GM18520 (cell line): ENCODE measurements at regions not wholly inside any gene's neighbourhood (a gene's known extent, or its start where the extent isn't known, plus 50 kb on each side); places are given as distances from the start of the nearest gene placed in this dataset.
"Not testable (repeated sequence)": the region's sequence is repeated elsewhere in the genome, so short reads cannot be mapped to it uniquely, and the experiment has no call there.

Experiments used
- ATAC-seq: cut with Tn5 transposase; IDR thresholded peaks from one replicate; pipeline ENCODE4 v1.9.1; 2021; ENCODE audit not compliant: unreplicated experiment

GRCh38 chr22:48485149-48486133, 1342.2 kb downstream of the BRD1 start:
- no peak for ATAC-seq

- ATAC-seq: no peak
Measured at GRCh38 chr22:48483764-48484528, 1343.7 kb downstream of the BRD1 start.

GRCh38 chr22:48482771-48483170, 1344.9 kb downstream of the BRD1 start:
- ATAC-seq: no peak

- not testable (repeated sequence) for ATAC-seq
Measured at GRCh38 chr22:48482198-48482597, 1345.5 kb downstream of the BRD1 start.

GRCh38 chr22:48481748-48482147, 1345.9 kb downstream of the BRD1 start:
- no peak for ATAC-seq

- no peak for ATAC-seq
Measured at GRCh38 chr22:48478529-48479265, 1349.0 kb downstream of the BRD1 start.

- ATAC-seq: no peak
Measured at GRCh38 chr22:48478124-48478523, 1349.5 kb downstream of the BRD1 start.

- ATAC-seq: no peak
Measured at GRCh38 chr22:48477031-48477721, 1350.5 kb downstream of the BRD1 start.

- ATAC-seq: no peak
Measured at GRCh38 chr22:48476577-48476976, 1351.1 kb downstream of the BRD1 start.

- no peak for ATAC-seq
Measured at GRCh38 chr22:48475661-48476345, 1351.9 kb downstream of the BRD1 start.

- no peak for ATAC-seq
Measured at GRCh38 chr22:48474881-48475280, 1352.8 kb downstream of the BRD1 start.

GRCh38 chr22:48473202-48473601, 1354.5 kb downstream of the BRD1 start:
- no peak for ATAC-seq

- no peak for ATAC-seq
Measured at GRCh38 chr22:48464246-48464645, 1363.4 kb downstream of the BRD1 start.

- ATAC-seq: no peak
Measured at GRCh38 chr22:48459859-48460823, 1367.5 kb downstream of the BRD1 start.

GRCh38 chr22:48459259-48459658, 1368.4 kb downstream of the BRD1 start:
- no peak for ATAC-seq

GRCh38 chr22:48456449-48456848, 1371.2 kb downstream of the BRD1 start:
- ATAC-seq: no peak

GRCh38 chr22:48453751-48454485, 1373.8 kb downstream of the BRD1 start:
- no peak for ATAC-seq

- no peak for ATAC-seq
Measured at GRCh38 chr22:48453171-48453570, 1374.5 kb downstream of the BRD1 start.
